ENCODE measurements at regions not wholly inside any gene's neighbourhood (a gene's known extent, or its start where the extent isn't known, plus 50 kb on each side); places are given as distances from the start of the nearest gene placed in this dataset.

- no peak for TF ChIP-seq TAF1 (IDR thresholded peaks at IDR 0.05; ENCODE audit: low read depth, low read length)
- TF ChIP-seq POLR2A (IDR thresholded peaks at IDR 0.05; ENCODE audit: low read depth, low read length): no peak
- TF ChIP-seq POLR2AphosphoS5 (IDR thresholded peaks at IDR 0.05; ENCODE audit: low read depth, low read length): no peak
- TF ChIP-seq SPI1 (IDR thresholded peaks at IDR 0.05; ENCODE audit: low read depth, low read length): peak; percentile 87
- TF ChIP-seq POU2F2 (IDR thresholded peaks at IDR 0.05; ENCODE audit: low read depth, low read length): no peak
These were observed 175.8 kb downstream of the TLE3 start for GRCh38 chr15:69921626-69922619.
